ENCODE measurements at regions not wholly inside any gene's neighbourhood (a gene's known extent, or its start where the extent isn't known, plus 50 kb on each side); places are given as distances from the start of the nearest gene placed in this dataset.
"Not testable (repeated sequence)": the region's sequence is repeated elsewhere in the genome, so short reads cannot be mapped to it uniquely, and the experiment has no call there.

DNA sequence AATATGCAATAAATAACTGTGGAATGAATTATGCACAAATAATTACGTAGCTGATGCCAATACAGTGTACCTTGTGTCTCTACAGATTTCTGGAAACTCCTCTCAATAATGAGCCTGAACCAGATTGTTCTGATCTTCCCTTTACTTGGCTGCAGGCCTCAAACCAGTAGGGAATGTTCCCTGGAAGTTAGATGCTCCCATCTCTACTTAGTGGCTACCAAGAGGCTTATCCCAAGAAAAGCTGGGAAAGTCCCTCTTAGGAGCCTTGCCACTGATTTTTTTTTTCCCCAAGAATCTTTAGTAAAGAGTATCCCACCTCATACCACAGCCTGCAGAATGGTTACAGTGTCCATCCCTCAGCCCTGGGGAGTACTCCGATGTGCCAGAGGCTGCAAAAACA, 702.1 kb downstream of the RFPL4B start:
- H3K27ac ChIP-seq, result peak overlapping the region in 3 of 21 experiments; percentile 11 to 72 (median 52)

DNA sequence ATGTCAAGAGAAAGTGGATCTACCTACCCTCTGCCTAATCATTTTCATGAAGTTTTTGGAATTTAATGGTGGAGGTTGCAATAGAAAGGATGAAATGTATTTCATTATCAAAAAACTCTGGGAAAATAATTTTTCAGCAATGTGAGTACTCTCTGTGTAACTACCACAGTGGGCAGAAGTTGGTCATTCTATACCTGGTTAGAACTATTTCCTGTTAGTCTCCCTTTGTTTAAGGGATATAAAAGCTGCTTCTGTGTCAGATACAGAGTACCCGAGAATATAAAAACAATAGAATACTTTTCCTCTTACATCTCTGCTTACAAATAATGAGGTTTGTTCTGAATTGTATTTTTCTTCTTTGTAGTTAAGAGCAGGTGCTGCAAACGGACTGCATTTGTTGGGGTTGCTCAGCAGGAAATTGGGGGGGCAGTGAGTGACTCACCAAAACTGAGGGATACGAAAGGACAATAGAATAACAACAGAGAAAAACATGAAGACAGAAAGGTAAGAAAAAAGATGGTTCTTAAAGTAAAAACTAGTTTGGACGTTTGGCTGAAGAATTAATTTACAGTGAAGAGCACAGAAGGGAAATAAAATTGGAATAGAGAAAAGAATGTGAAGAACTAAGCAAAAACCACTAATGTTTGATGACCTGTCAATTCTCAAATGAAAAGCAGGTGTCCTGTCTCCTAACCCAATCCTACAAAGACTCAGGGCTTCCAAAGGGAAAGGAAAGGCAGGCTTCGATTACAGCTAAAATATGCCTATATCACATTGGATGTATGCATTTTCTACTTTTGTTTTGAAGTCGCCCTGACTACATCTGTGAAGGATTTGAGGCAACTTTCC, 703.1 kb downstream of the RFPL4B start:
- Histone ChIP-seq H3K27ac (peak overlapping the region in 3 of 21 experiments; percentile 11 to 72 (median 52)), H3K4me3 (no peak overlapping the region)

More for the DNA sequence above, 702.1 kb downstream of the RFPL4B start:
- H3K4me3 ChIP-seq, result no peak overlapping the region

DNA sequence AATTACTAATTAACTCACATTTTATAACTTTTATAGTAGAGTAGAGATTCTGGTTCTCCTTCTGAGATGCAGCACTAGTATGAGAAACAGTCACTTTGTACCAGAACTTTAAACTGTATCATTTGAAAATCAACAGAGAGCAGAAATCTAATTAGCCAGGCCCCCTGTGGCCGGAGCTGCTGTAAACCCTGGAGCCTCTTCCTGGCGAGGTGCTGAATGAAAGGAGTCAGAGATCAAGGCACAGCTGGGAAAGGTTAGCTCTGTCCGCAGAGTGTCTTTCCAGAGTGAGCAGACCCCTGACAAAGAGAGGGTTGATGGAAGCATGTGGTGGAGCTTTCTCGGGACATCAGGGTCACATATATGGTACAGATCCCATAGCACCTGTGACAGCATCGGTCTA, 703.8 kb downstream of the RFPL4B start:
- Histone ChIP-seq H3K4me3 (no peak overlapping the region), H3K27ac (peak overlapping the region in 3 of 21 experiments; percentile 4 to 72 (median 52))

DNA sequence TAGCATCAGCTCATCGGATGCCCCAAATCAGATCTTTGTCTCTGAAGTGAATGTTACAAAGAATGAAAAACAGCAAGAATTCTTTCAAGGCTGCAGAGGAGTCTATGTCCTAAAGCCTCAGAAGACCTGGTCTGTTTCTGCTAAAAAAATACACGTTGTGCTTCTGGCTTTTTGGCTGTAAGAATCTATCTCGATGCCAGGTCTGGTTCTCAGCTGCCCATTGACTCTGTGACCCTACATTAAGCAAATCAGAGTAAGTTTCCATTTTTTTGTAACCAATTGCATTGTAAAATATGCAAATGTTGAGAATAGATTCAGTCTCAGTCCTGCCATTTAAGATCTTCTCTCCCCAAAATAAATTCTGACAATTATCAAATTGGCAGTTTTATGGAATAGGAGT, 705.4 kb downstream of the RFPL4B start:
- Histone ChIP-seq H3K27ac (no peak overlapping the region), H3K4me3 (no peak overlapping the region)

GRCh38 chr6:113055061-113055460, 707.9 kb downstream of the RFPL4B start:
- Histone ChIP-seq H3K4me3 (no peak overlapping the region), H3K27ac (no peak overlapping the region)

- H3K27ac ChIP-seq, result no peak overlapping the region
Observed at GRCh38 chr6:113055998-113056397, 708.9 kb downstream of the RFPL4B start.

GRCh38 chr6:113057567-113058053, 710.5 kb downstream of the RFPL4B start:
- H3K27ac ChIP-seq, result no peak overlapping the region
- no peak overlapping the region for H3K4me3 ChIP-seq

More at GRCh38 chr6:113055998-113056397, 708.9 kb downstream of the RFPL4B start:
- no peak overlapping the region for H3K4me3 ChIP-seq

DNA sequence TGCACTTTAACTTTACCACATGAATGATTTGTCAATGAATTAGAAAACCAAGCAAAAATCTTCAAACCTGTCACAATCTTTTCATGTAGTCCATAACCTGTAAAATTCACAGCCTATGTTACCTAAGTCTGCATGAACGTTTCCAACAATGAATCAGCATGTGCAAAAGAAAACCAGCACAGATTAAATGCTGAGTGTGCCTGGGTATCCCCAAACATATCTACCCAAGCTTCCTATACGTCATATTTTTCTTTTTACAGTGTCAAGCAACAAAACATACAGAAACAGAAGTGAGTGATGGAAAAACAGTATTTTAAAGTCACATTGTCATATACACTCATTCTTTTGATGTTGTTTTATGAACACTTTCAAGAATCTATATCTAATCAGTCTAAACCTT, 713.5 kb downstream of the RFPL4B start:
- Histone ChIP-seq H3K4me3 (no peak overlapping the region), H3K27ac (no peak overlapping the region)

GRCh38 chr6:113065611-113066010, 718.5 kb downstream of the RFPL4B start:
- Histone ChIP-seq H3K27ac (peak overlapping the region in 1 of 21 experiments; percentile 12), H3K4me3 (no peak overlapping the region)

GRCh38 chr6:113067612-113068275, 720.6 kb downstream of the RFPL4B start:
- H3K27ac ChIP-seq, result no peak overlapping the region
- no peak overlapping the region for H3K4me3 ChIP-seq

DNA sequence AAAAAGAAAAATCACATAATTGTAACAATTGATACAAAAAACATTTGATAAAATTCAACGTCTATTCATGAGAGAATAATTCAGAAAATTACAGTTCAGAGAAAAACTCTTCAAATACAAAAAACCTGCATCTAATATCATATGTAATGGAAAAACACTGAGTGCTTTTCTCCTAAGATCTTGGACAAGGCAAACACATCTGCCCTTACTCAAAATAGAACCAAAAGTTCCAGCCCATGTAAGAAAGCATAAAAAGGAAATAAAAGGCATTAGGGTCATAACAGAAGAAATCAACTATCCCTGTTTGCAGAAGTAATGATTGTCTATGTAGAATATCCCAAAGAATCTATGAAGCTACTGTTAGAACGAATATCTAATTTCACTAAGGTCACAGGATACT, 721.4 kb downstream of the RFPL4B start:
- Histone ChIP-seq H3K4me3 (no peak overlapping the region), H3K27ac (no peak overlapping the region)

DNA sequence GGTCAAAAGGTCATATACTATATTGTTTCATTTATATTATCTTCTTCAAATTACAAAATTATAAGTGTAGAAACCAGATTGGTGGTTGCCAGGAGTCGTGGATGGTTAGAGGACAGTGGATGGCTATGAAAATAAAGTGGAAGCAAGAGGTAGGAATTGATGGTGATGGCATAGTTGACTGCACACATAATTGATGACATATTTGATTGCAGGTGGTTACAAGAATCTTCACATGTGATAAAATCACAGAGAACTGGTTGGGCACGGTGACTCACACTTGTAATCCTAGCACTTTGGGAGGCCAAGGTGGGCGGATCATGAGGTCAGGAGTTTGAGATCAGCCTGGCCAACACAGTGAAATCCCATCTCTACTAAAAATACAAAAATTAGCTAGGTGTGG, 723.6 kb downstream of the RFPL4B start:
- H3K27ac ChIP-seq, H3K4me3 ChIP-seq: not testable (repeated sequence)

DNA sequence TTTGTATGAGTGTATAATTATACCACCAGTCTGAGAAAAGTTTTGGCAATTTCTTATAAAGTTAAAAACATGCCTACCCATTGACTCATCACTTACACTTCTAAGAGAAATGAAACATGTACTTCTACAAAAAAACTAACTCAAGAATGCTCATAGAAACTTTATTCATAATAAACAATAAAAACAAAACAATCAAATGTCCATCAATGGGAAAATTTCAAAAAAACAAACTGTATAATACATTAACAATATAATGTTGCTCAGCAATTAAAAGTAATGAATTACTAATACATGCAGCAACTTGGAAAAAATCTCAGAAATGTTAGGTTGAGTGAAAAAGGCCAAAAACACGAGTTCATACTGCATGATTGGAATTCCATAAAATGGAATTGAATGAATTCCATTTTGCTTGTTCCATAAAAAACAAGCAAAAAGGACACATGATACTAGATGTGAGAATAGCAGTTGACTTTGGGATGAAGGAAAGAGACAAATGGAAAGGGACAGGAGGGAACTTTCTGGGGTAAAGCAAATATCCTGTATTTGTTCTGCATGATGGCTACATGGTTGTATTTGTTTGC, 726.6 kb downstream of the RFPL4B start:
- no peak overlapping the region for H3K4me3 ChIP-seq

DNA sequence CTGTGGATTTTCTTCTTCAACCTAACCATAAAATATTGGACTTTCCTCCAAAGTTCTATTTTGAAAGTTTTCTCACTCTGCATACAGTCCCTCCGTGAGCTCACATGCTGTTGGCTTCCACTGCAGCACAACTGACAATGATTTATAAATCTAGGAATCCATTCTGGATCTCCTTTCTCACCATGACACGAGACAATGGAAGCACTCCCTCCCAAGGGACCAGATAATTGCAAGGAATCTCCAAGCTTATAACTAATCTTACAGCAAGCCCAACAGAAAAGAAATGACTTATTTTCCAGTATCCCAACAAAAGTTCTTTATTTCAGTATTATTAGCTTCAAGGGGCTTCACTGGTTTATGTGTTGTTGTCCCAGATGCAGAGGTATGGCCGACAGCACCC, 729.0 kb downstream of the RFPL4B start:
- Histone ChIP-seq H3K4me3 (no peak overlapping the region), H3K27ac (no peak overlapping the region)

More for the DNA sequence above, 726.6 kb downstream of the RFPL4B start:
- peak overlapping the region in 1 of 21 experiments; percentile 5 for H3K27ac ChIP-seq

- no peak overlapping the region for H3K4me3 ChIP-seq
- no peak overlapping the region for H3K27ac ChIP-seq
Observed at GRCh38 chr6:113076816-113077215, 729.7 kb downstream of the RFPL4B start.

DNA sequence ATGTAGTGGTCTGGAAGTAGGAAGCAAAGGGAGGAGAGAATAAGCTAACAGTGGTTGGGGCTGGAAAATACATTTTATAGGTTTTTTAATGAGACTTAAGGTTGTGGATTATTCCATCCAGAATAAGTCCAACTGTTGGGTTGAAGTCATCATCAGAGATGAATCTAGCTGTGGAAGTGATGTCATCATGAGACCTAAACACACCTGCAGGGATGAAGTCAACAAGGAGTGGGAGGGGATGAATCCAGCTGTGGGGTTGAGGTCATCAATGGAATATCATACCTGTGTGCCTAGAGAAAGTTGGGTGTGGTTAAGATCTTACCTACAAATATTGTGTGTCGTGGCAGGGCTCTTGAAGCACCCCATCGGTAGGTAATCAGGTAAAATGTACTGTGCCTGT, 730.7 kb downstream of the RFPL4B start:
- H3K27ac ChIP-seq, result no peak overlapping the region

DNA sequence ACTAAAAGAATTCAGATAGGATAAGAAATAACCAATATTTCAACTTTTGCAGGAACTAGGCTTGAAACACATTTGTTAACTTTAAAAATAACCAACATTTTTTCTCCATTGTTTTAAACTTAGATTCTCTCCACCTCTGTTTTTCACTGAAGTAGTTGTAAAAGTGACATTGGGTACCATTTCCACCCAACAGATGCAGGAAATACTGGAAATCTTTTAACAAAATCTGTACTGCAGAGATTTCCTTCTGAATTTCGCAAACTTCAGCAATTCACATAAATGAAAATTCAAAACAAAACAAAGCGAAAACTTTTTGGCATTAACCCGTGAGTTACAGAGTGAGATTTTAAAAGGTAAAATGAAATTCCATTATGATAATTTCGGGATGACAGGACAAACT, 731.7 kb downstream of the RFPL4B start:
- Histone ChIP-seq H3K27ac (no peak overlapping the region), H3K4me3 (no peak overlapping the region)

More for the DNA sequence above, 730.7 kb downstream of the RFPL4B start:
- H3K4me3 ChIP-seq, result no peak overlapping the region

GRCh38 chr6:113082745-113083144, 735.6 kb downstream of the RFPL4B start:
- H3K27ac ChIP-seq, result no peak overlapping the region
- H3K4me3 ChIP-seq, result no peak overlapping the region

GRCh38 chr6:113083947-113084346, 736.8 kb downstream of the RFPL4B start:
- no peak overlapping the region for H3K27ac ChIP-seq
- no peak overlapping the region for H3K4me3 ChIP-seq

- no peak overlapping the region for H3K27ac ChIP-seq
- no peak overlapping the region for H3K4me3 ChIP-seq
Observed at GRCh38 chr6:113089056-113089455, 741.9 kb downstream of the RFPL4B start.

- no peak overlapping the region for H3K4me3 ChIP-seq
- no peak overlapping the region for H3K27ac ChIP-seq
Observed at GRCh38 chr6:113092795-113093194, 745.7 kb downstream of the RFPL4B start.
